ENCODE measurements at regions not wholly inside any gene's neighbourhood (a gene's known extent, or its start where the extent isn't known, plus 50 kb on each side); places are given as distances from the start of the nearest gene placed in this dataset.

- POLR2A ChIA-PET = no interaction called here
- no peak overlapping the region for H3K4me3 Mint-ChIP-seq
Observed at GRCh38 chr3:117160176-117160575, 450.6 kb downstream of the TUSC7 start.

GRCh38 chr3:117161816-117162215, 452.2 kb downstream of the TUSC7 start:
- Mint-ChIP-seq H3K27ac (no peak overlapping the region), H3K4me3 (no peak overlapping the region), H3K27me3 (ENCODE audit: low read depth) (no peaks in the 10 kb centered on the region), H3K4me1 (ENCODE audit: low read depth) (no peaks in the 10 kb centered on the region), H3K36me3 (ENCODE audit: low read depth) (no peaks in the 10 kb centered on the region), H3K9me3 (ENCODE audit: insufficient read depth) (peaks cover 5% of the 10 kb centered on the region)
- POLR2A ChIA-PET = no interaction called here
- ATAC-seq (no peak), DNase-seq (no peak)
- CTCF ChIA-PET = no interaction called here

More at GRCh38 chr3:117160176-117160575, 450.6 kb downstream of the TUSC7 start:
- no peak for DNase-seq
- Mint-ChIP-seq H3K27me3 (ENCODE audit: low read depth) (no peaks in the 10 kb centered on the region), H3K36me3 (ENCODE audit: low read depth) (no peaks in the 10 kb centered on the region), H3K9me3 (ENCODE audit: insufficient read depth) (peaks cover 5% of the 10 kb centered on the region), H3K4me1 (ENCODE audit: low read depth) (no peaks in the 10 kb centered on the region), H3K27ac (no peak overlapping the region)
- no peak for ATAC-seq
- CTCF ChIA-PET = no interaction called here

GRCh38 chr3:117165176-117165575, 455.6 kb downstream of the TUSC7 start:
- Mint-ChIP-seq H3K4me1 (ENCODE audit: low read depth) (no peaks in the 10 kb centered on the region), H3K9me3 (ENCODE audit: insufficient read depth) (peaks cover 1% of the 10 kb centered on the region), H3K27ac (no peak overlapping the region), H3K4me3 (no peak overlapping the region), H3K36me3 (ENCODE audit: low read depth) (no peaks in the 10 kb centered on the region), H3K27me3 (ENCODE audit: low read depth) (no peaks in the 10 kb centered on the region)
- POLR2A ChIA-PET = no interaction called here
- ATAC-seq (no peak), DNase-seq (no peak)
- CTCF ChIA-PET = no interaction called here

- POLR2A ChIA-PET = no interaction called here
- Mint-ChIP-seq H3K9me3 (ENCODE audit: insufficient read depth) (no peaks in the 10 kb centered on the region), H3K27ac (no peak overlapping the region), H3K4me3 (no peak overlapping the region), H3K4me1 (ENCODE audit: low read depth) (no peaks in the 10 kb centered on the region), H3K27me3 (ENCODE audit: low read depth) (no peaks in the 10 kb centered on the region), H3K36me3 (ENCODE audit: low read depth) (no peaks in the 10 kb centered on the region)
- CTCF ChIA-PET = no interaction called here
- ATAC-seq (no peak), DNase-seq (no peak)
Observed at GRCh38 chr3:117165601-117166051, 456.0 kb downstream of the TUSC7 start.

GRCh38 chr3:117168896-117169295, 459.3 kb downstream of the TUSC7 start:
- H3K27me3 Mint-ChIP-seq (ENCODE audit: low read depth) = no peaks in the 10 kb centered on the region
- H3K4me1 Mint-ChIP-seq (ENCODE audit: low read depth) = no peaks in the 10 kb centered on the region
- H3K27ac Mint-ChIP-seq = no peak overlapping the region
- H3K36me3 Mint-ChIP-seq (ENCODE audit: low read depth) = no peaks in the 10 kb centered on the region
- ATAC-seq (no peak), DNase-seq (no peak)
- H3K9me3 Mint-ChIP-seq (ENCODE audit: insufficient read depth) = no peaks in the 10 kb centered on the region
- H3K4me3 Mint-ChIP-seq = no peak overlapping the region
- POLR2A ChIA-PET = no interaction called here
- CTCF ChIA-PET = no interaction called here

- no peak for DNase-seq
- Mint-ChIP-seq H3K9me3 (ENCODE audit: insufficient read depth) (no peaks in the 10 kb centered on the region), H3K27me3 (ENCODE audit: low read depth) (no peaks in the 10 kb centered on the region), H3K27ac (no peak overlapping the region), H3K4me1 (ENCODE audit: low read depth) (no peaks in the 10 kb centered on the region), H3K4me3 (no peak overlapping the region), H3K36me3 (ENCODE audit: low read depth) (no peaks in the 10 kb centered on the region)
- ChIA-PET POLR2A (no interaction called here), CTCF (no interaction called here)
- ATAC-seq = no peak
Observed at GRCh38 chr3:117170094-117170493, 460.5 kb downstream of the TUSC7 start.

GRCh38 chr3:117171124-117171523, 461.5 kb downstream of the TUSC7 start:
- ATAC-seq = no peak
- ChIA-PET CTCF (no interaction called here), POLR2A (no interaction called here)
- Mint-ChIP-seq H3K9me3 (ENCODE audit: insufficient read depth) (no peaks in the 10 kb centered on the region), H3K4me3 (no peak overlapping the region), H3K36me3 (ENCODE audit: low read depth) (no peaks in the 10 kb centered on the region), H3K4me1 (ENCODE audit: low read depth) (no peaks in the 10 kb centered on the region), H3K27me3 (ENCODE audit: low read depth) (no peaks in the 10 kb centered on the region), H3K27ac (no peak overlapping the region)
- no peak for DNase-seq

GRCh38 chr3:117172426-117172825, 462.8 kb downstream of the TUSC7 start:
- Mint-ChIP-seq H3K9me3 (ENCODE audit: insufficient read depth) (no peaks in the 10 kb centered on the region), H3K4me3 (no peak overlapping the region), H3K4me1 (ENCODE audit: low read depth) (no peaks in the 10 kb centered on the region), H3K27ac (no peak overlapping the region), H3K36me3 (ENCODE audit: low read depth) (no peaks in the 10 kb centered on the region), H3K27me3 (ENCODE audit: low read depth) (no peaks in the 10 kb centered on the region)
- DNase-seq (no peak), ATAC-seq (no peak)
- ChIA-PET CTCF (no interaction called here), POLR2A (no interaction called here)

GRCh38 chr3:117181222-117181621, 471.6 kb downstream of the TUSC7 start:
- Mint-ChIP-seq H3K4me3 (no peak overlapping the region), H3K36me3 (ENCODE audit: low read depth) (no peaks in the 10 kb centered on the region), H3K27ac (no peak overlapping the region), H3K4me1 (ENCODE audit: low read depth) (no peaks in the 10 kb centered on the region), H3K9me3 (ENCODE audit: insufficient read depth) (no peaks in the 10 kb centered on the region), H3K27me3 (ENCODE audit: low read depth) (no peaks in the 10 kb centered on the region)
- ChIA-PET POLR2A (no interaction called here), CTCF (no interaction called here)
- ATAC-seq (no peak), DNase-seq (no peak)

GRCh38 chr3:117184574-117184973, 475.0 kb downstream of the TUSC7 start:
- ChIA-PET CTCF (no interaction called here), POLR2A (no interaction called here)
- Mint-ChIP-seq H3K27me3 (ENCODE audit: low read depth) (no peaks in the 10 kb centered on the region), H3K27ac (no peak overlapping the region), H3K36me3 (ENCODE audit: low read depth) (no peaks in the 10 kb centered on the region), H3K9me3 (ENCODE audit: insufficient read depth) (no peaks in the 10 kb centered on the region), H3K4me1 (ENCODE audit: low read depth) (no peaks in the 10 kb centered on the region), H3K4me3 (no peak overlapping the region)
- DNase-seq (no peak), ATAC-seq (no peak)

- no peak overlapping the region for H3K27ac Mint-ChIP-seq
- no peaks in the 10 kb centered on the region for H3K9me3 Mint-ChIP-seq (ENCODE audit: insufficient read depth)
- no peaks in the 10 kb centered on the region for H3K27me3 Mint-ChIP-seq (ENCODE audit: low read depth)
- DNase-seq (no peak), ATAC-seq (no peak)
- H3K4me1 Mint-ChIP-seq (ENCODE audit: low read depth) = no peaks in the 10 kb centered on the region
- H3K36me3 Mint-ChIP-seq (ENCODE audit: low read depth) = no peaks in the 10 kb centered on the region
- ChIA-PET POLR2A (no interaction called here), CTCF (no interaction called here)
- H3K4me3 Mint-ChIP-seq = no peak overlapping the region
Observed at GRCh38 chr3:117191245-117191644, 481.7 kb downstream of the TUSC7 start.

GRCh38 chr3:117192888-117193287, 483.3 kb downstream of the TUSC7 start:
- H3K9me3 Mint-ChIP-seq (ENCODE audit: insufficient read depth) = no peaks in the 10 kb centered on the region
- no peak for DNase-seq
- POLR2A ChIA-PET = no interaction called here

GRCh38 chr3:117193390-117193789, 483.8 kb downstream of the TUSC7 start:
- Mint-ChIP-seq H3K4me3 (no peak overlapping the region), H3K27ac (no peak overlapping the region), H3K9me3 (ENCODE audit: insufficient read depth) (no peaks in the 10 kb centered on the region), H3K4me1 (ENCODE audit: low read depth) (no peaks in the 10 kb centered on the region), H3K27me3 (ENCODE audit: low read depth) (no peaks in the 10 kb centered on the region), H3K36me3 (ENCODE audit: low read depth) (no peaks in the 10 kb centered on the region)
- POLR2A ChIA-PET = no interaction called here
- CTCF ChIA-PET = no interaction called here
- DNase-seq (no peak), ATAC-seq (no peak)

More at GRCh38 chr3:117192888-117193287, 483.3 kb downstream of the TUSC7 start:
- no peaks in the 10 kb centered on the region for H3K36me3 Mint-ChIP-seq (ENCODE audit: low read depth)
- no peak for ATAC-seq
- no peaks in the 10 kb centered on the region for H3K4me1 Mint-ChIP-seq (ENCODE audit: low read depth)
- no peak overlapping the region for H3K27ac Mint-ChIP-seq
- CTCF ChIA-PET = no interaction called here
- H3K4me3 Mint-ChIP-seq = no peak overlapping the region
- no peaks in the 10 kb centered on the region for H3K27me3 Mint-ChIP-seq (ENCODE audit: low read depth)

All from activated CD8-positive, alpha-beta T cell treated with anti-CD3 and anti-CD28 coated beads, Interleukin-2, amount 10 ng/mL, durations not matched to agents 7 days and 5 days (primary cell).